SK-N-SH treated with all-trans-retinoic acid at 6 μM for 48 hours (cell line): ENCODE measurements at regions not wholly inside any gene's neighbourhood (a gene's known extent, or its start where the extent isn't known, plus 50 kb on each side); places are given as distances from the start of the nearest gene placed in this dataset.

ENCODE experiments used
- ATAC-seq: fragments of 200-7000 bp; cut with Tn5 transposase; 3 replicates; pipeline ENCODE4 v1.9.1; 2020; ENCODE audit warnings: mild to moderate bottlenecking, moderate library complexity
- ARNTL ChIP-seq: fragments of 450-650 bp; formaldehyde crosslinking; IDR thresholded peaks from 2 replicates; pipeline ENCODE4 v1.5.0; 2020; ENCODE audit warnings: low read depth, mild to moderate bottlenecking, moderate library complexity, borderline replicate concordance
- BACH2 ChIP-seq: fragments of 250-450 bp; sonication (Bioruptor Pico); IDR thresholded peaks from 2 replicates; pipeline ENCODE4 v1.9.0; 2021; ENCODE audit warnings: mild to moderate bottlenecking, borderline replicate concordance
- ESRRG ChIP-seq: fragments of 250-450 bp; sonication (Bioruptor Pico); IDR thresholded peaks from 2 replicates; pipeline ENCODE4 v1.6.1; 2021; ENCODE audit warnings: mild to moderate bottlenecking
- GLIS3 ChIP-seq: fragments of 250-450 bp; sonication (Bioruptor Pico); IDR thresholded peaks from 2 replicates; pipeline ENCODE4 v1.5.0; 2020; ENCODE audit warnings: mild to moderate bottlenecking, moderate library complexity
- ISL1 ChIP-seq: fragments of 250-450 bp; sonication (Bioruptor Pico); IDR thresholded peaks from 2 replicates; pipeline ENCODE4 v2.1.2; 2022; ENCODE audit warnings: mild to moderate bottlenecking, moderate library complexity
- OSR1 ChIP-seq: fragments of 250-450 bp; sonication (Bioruptor Pico); IDR thresholded peaks from 2 replicates; pipeline ENCODE4 v1.8.0; 2022; ENCODE audit warnings: moderate library complexity, mild to moderate bottlenecking, inconsistent platforms
- PPARA ChIP-seq: fragments of 250-450 bp; sonication (Bioruptor Pico); IDR thresholded peaks from 2 replicates; pipeline ENCODE4 v1.5.0; 2020; ENCODE audit warnings: mild to moderate bottlenecking, borderline replicate concordance
- RARB ChIP-seq: fragments of 250-450 bp; sonication (Bioruptor Pico); IDR thresholded peaks from 2 replicates; pipeline ENCODE4 v1.8.0; 2021; ENCODE audit warnings: mild to moderate bottlenecking, moderate library complexity
- SNAI2 ChIP-seq: fragments of 250-450 bp; sonication (Bioruptor Pico); IDR thresholded peaks from 2 replicates; pipeline ENCODE4 v1.5.0; 2020; ENCODE audit warnings: mild to moderate bottlenecking, moderate library complexity
- TCF4 ChIP-seq: fragments of 250-450 bp; sonication (Bioruptor Pico); IDR thresholded peaks from 2 replicates; pipeline ENCODE4 v1.8.0; 2021; ENCODE audit warnings: mild to moderate bottlenecking, moderate library complexity, borderline replicate concordance
- ZC3H10 ChIP-seq: fragments of 250-450 bp; sonication (Bioruptor Pico); IDR thresholded peaks from 2 replicates; pipeline ENCODE4 v1.5.1; 2021; ENCODE audit warnings: mild to moderate bottlenecking, moderate library complexity
- ZFP3 ChIP-seq: fragments of 250-450 bp; sonication (Bioruptor Pico); IDR thresholded peaks from 2 replicates; pipeline ENCODE4 v1.5.0; 2020; ENCODE audit warnings: mild to moderate bottlenecking, moderate library complexity
- ZFP30 ChIP-seq: fragments of 450-650 bp; formaldehyde crosslinking; IDR thresholded peaks from 2 replicates; pipeline ENCODE4 v1.5.0; 2022; ENCODE audit warnings: mild to moderate bottlenecking, moderate library complexity
- ZNF565 ChIP-seq: fragments of 450-650 bp; formaldehyde crosslinking; conservative IDR thresholded peaks from 2 replicates; pipeline ENCODE4 v1.5.0; 2020; ENCODE audit warnings: low read depth, mild to moderate bottlenecking, moderate library complexity
- ZNF8 ChIP-seq: fragments of 450-650 bp; formaldehyde crosslinking; IDR thresholded peaks from 2 replicates; pipeline ENCODE4 v1.5.0; 2020; ENCODE audit warnings: mild to moderate bottlenecking, moderate library complexity
- TF ChIP-seq, protein P1 (sequence below): fragments of 250-450 bp; sonication (Bioruptor Pico); IDR thresholded peaks from 2 replicates; pipeline ENCODE4 v1.8.0; 2021; ENCODE audit warnings: low read depth, mild to moderate bottlenecking, moderate library complexity, borderline replicate concordance
- TF ChIP-seq, protein P2 (sequence below): fragments of 250-450 bp; sonication (Bioruptor Pico); IDR thresholded peaks from 2 replicates; pipeline ENCODE4 v1.5.0; 2020; ENCODE audit warnings: mild to moderate bottlenecking, moderate library complexity
- TF ChIP-seq, protein P3 (sequence below): fragments of 250-450 bp; sonication (Bioruptor Pico); IDR thresholded peaks from 2 replicates; pipeline ENCODE4 v1.5.1; 2021; ENCODE audit warnings: mild to moderate bottlenecking, moderate library complexity
- TF ChIP-seq, protein P4 (sequence below): fragments of 250-450 bp; sonication (Bioruptor Pico); IDR thresholded peaks from 2 replicates; pipeline ENCODE4 v1.5.1; 2020; ENCODE audit warnings: low read depth, mild to moderate bottlenecking, moderate library complexity

DNA sequence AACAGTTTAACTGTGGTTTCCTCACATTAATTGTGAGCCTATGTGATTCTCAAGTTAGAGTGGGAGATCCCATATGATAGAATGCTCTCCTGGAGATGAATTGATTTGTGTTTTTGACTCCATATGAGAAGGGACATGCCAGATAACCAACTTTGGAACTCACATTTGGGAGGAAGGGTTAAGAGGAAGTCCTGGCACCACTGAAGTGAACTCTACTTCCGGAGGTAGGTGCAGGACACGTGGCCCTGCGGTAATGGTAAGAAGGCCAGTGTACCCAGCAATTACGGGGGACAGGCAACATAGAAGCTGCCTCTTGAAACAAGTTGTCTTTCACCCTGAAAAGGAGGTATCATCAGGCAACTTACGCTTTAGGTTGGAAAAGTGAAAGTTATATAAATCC is 146.6 kb upstream of the RFX3 start (continued):
- TF ChIP-seq, protein P1, sequence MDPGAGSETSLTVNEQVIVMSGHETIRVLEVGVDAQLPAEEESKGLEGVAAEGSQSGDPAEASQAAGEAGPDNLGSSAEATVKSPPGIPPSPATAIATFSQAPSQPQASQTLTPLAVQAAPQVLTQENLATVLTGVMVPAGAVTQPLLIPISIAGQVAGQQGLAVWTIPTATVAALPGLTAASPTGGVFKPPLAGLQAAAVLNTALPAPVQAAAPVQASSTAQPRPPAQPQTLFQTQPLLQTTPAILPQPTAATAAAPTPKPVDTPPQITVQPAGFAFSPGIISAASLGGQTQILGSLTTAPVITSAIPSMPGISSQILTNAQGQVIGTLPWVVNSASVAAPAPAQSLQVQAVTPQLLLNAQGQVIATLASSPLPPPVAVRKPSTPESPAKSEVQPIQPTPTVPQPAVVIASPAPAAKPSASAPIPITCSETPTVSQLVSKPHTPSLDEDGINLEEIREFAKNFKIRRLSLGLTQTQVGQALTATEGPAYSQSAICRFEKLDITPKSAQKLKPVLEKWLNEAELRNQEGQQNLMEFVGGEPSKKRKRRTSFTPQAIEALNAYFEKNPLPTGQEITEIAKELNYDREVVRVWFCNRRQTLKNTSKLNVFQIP (CRISPR knock-in tag), result no peak
- TF ChIP-seq SNAI2 (CRISPR knock-in tag) (no peak), ZFP30 (CRISPR knock-in tag) (no peak), ISL1 (CRISPR knock-in tag) (no peak), TCF4 (CRISPR knock-in tag) (no peak), ZC3H10 (CRISPR knock-in tag) (no peak)
- TF ChIP-seq, protein P2, sequence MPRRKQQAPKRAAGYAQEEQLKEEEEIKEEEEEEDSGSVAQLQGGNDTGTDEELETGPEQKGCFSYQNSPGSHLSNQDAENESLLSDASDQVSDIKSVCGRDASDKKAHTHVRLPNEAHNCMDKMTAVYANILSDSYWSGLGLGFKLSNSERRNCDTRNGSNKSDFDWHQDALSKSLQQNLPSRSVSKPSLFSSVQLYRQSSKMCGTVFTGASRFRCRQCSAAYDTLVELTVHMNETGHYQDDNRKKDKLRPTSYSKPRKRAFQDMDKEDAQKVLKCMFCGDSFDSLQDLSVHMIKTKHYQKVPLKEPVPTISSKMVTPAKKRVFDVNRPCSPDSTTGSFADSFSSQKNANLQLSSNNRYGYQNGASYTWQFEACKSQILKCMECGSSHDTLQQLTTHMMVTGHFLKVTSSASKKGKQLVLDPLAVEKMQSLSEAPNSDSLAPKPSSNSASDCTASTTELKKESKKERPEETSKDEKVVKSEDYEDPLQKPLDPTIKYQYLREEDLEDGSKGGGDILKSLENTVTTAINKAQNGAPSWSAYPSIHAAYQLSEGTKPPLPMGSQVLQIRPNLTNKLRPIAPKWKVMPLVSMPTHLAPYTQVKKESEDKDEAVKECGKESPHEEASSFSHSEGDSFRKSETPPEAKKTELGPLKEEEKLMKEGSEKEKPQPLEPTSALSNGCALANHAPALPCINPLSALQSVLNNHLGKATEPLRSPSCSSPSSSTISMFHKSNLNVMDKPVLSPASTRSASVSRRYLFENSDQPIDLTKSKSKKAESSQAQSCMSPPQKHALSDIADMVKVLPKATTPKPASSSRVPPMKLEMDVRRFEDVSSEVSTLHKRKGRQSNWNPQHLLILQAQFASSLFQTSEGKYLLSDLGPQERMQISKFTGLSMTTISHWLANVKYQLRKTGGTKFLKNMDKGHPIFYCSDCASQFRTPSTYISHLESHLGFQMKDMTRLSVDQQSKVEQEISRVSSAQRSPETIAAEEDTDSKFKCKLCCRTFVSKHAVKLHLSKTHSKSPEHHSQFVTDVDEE (CRISPR knock-in tag), result no peak

DNA sequence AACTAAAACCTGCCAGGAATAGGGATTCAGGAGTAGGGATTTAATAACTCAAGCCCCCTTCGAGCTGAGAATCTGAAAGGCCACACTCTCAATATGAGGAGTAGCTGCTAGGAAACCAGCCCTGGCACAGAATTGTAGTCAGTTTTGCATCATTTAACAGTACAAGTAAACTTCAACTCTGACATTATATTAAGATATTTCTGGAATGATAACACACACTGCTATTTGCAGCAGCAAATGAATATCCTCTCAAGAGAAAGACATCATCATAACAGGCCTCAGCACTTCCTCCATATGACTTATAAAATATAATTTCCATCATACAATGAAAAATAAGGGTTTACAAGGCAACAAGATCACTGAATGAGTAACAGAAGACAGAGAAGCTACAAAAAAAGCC is 138.2 kb upstream of the RFX3 start:
- no peak for ATAC-seq
- TF ChIP-seq ZC3H10 (CRISPR knock-in tag), result no peak
- TF ChIP-seq, all 23 proteins: peak for 0

DNA sequence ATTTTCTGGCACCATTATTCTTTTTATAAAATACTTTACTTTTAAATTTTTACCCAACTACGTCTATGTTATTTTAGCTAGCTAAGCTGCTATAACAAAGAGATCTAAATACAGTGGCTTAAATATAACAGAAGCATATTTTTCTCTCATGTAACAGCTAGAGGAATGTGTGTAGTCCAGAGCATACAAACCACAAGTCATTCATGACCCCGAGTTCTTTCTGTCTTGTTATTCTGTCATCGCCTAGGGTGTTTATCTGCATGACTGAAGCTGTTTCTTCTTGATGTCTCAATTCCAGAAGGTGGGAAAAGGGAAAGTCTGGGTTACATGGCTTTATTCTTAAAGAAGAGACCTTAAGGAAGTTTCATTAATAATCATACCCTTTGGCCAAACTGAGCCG is 136.9 kb upstream of the RFX3 start:
- ATAC-seq, result no peak
- TF ChIP-seq ISL1 (CRISPR knock-in tag) (no peak), SNAI2 (CRISPR knock-in tag) (no peak), ZC3H10 (CRISPR knock-in tag) (no peak), GLIS3 (no peak), ZFP3 (no peak), ZNF565 (no peak), OSR1 (CRISPR knock-in tag) (no peak), PPARA (no peak), BACH2 (CRISPR knock-in tag) (no peak)
- TF ChIP-seq, protein P1 (CRISPR knock-in tag), result no peak
- TF ChIP-seq, protein P3, sequence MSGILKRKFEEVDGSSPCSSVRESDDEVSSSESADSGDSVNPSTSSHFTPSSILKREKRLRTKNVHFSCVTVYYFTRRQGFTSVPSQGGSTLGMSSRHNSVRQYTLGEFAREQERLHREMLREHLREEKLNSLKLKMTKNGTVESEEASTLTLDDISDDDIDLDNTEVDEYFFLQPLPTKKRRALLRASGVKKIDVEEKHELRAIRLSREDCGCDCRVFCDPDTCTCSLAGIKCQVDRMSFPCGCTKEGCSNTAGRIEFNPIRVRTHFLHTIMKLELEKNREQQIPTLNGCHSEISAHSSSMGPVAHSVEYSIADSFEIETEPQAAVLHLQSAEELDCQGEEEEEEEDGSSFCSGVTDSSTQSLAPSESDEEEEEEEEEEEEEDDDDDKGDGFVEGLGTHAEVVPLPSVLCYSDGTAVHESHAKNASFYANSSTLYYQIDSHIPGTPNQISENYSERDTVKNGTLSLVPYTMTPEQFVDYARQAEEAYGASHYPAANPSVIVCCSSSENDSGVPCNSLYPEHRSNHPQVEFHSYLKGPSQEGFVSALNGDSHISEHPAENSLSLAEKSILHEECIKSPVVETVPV, result no peak

DNA sequence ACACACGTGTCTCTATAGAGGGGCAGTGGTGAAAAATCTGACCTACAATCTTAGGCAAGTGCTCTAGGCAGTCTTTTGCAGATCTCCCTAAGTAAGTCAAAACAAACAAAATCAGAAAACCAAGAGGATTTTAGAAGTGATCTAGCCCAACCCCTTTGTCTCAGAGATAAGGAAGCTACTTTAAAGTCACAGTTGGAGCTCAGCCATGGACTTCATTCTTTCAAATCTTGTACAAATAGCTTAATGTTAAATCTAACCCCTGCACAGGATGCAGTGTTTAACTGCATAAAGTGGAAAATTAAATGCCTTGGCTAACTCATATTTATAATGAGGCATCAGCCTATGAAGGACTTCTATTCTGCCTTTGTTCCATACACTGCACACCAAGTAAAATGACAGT is 135.1 kb upstream of the RFX3 start:
- no peak for ATAC-seq
- TF ChIP-seq ZNF8 (CRISPR knock-in tag), result no peak
- TF ChIP-seq ISL1 (CRISPR knock-in tag), result no peak
- no peak for TF ChIP-seq OSR1 (CRISPR knock-in tag)
- TF ChIP-seq, protein P3, result no peak
- no peak for TF ChIP-seq RARB (CRISPR knock-in tag)
- no peak for TF ChIP-seq ZFP3
- TF ChIP-seq ZNF565, result no peak
- TF ChIP-seq, protein P4, sequence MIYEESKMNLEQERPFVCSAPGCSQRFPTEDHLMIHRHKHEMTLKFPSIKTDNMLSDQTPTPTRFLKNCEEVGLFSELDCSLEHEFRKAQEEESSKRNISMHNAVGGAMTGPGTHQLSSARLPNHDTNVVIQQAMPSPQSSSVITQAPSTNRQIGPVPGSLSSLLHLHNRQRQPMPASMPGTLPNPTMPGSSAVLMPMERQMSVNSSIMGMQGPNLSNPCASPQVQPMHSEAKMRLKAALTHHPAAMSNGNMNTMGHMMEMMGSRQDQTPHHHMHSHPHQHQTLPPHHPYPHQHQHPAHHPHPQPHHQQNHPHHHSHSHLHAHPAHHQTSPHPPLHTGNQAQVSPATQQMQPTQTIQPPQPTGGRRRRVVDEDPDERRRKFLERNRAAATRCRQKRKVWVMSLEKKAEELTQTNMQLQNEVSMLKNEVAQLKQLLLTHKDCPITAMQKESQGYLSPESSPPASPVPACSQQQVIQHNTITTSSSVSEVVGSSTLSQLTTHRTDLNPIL (CRISPR knock-in tag), result no peak
- no peak for TF ChIP-seq ZC3H10 (CRISPR knock-in tag)
- TF ChIP-seq SNAI2 (CRISPR knock-in tag), result no peak
- TF ChIP-seq ZFP30 (CRISPR knock-in tag), result no peak
- no peak for TF ChIP-seq GLIS3
- no peak for TF ChIP-seq ESRRG (CRISPR knock-in tag)
- no peak for TF ChIP-seq ARNTL (CRISPR knock-in tag)
